GM19395 (cell line): ENCODE measurements at regions not wholly inside any gene's neighbourhood (a gene's known extent, or its start where the extent isn't known, plus 50 kb on each side); places are given as distances from the start of the nearest gene placed in this dataset.
A peak's percentile ranks its signal among the peaks of the same experiment; 100 is the strongest.

ENCODE experiments used
- ATAC-seq: cut with Tn5 transposase; IDR thresholded peaks from one replicate; pipeline ENCODE4 v1.9.1; 2021; ENCODE audit warnings: mild to moderate bottlenecking, moderate library complexity; ENCODE audit not compliant: unreplicated experiment

GRCh38 chr15:35723852-35724251 lies 177.9 kb upstream of the DPH6 start:
- ATAC-seq = no peak

- ATAC-seq = no peak
Measured at GRCh38 chr15:35724626-35725025, 178.7 kb upstream of the DPH6 start.

- no peak for ATAC-seq
Measured at GRCh38 chr15:35725353-35725752, 179.4 kb upstream of the DPH6 start.

- ATAC-seq = no peak
Measured at GRCh38 chr15:35727627-35728026, 181.7 kb upstream of the DPH6 start.

- ATAC-seq = no peak
Measured at GRCh38 chr15:35728219-35728940, 182.4 kb upstream of the DPH6 start.

GRCh38 chr15:35736150-35736549 lies 190.2 kb upstream of the DPH6 start:
- ATAC-seq = no peak

GRCh38 chr15:35737441-35737840 lies 191.5 kb upstream of the DPH6 start:
- no peak for ATAC-seq

GRCh38 chr15:35738370-35738769 lies 192.4 kb upstream of the DPH6 start:
- no peak for ATAC-seq

GRCh38 chr15:35740761-35741160 lies 194.8 kb upstream of the DPH6 start:
- ATAC-seq = no peak

GRCh38 chr15:35741395-35741794 lies 195.4 kb upstream of the DPH6 start:
- ATAC-seq = no peak

GRCh38 chr15:35741881-35742280 lies 195.9 kb upstream of the DPH6 start:
- ATAC-seq = no peak

GRCh38 chr15:35743321-35743720 lies 197.4 kb upstream of the DPH6 start:
- ATAC-seq = no peak

GRCh38 chr15:35746121-35746520 lies 200.2 kb upstream of the DPH6 start:
- ATAC-seq = no peak

GRCh38 chr15:35748105-35748504 lies 202.1 kb upstream of the DPH6 start:
- no peak for ATAC-seq

- no peak for ATAC-seq
Measured at GRCh38 chr15:35750051-35750450, 204.1 kb upstream of the DPH6 start.

GRCh38 chr15:35751413-35752133 lies 205.6 kb upstream of the DPH6 start:
- ATAC-seq = peak; percentile 86

- ATAC-seq = no peak
Measured at GRCh38 chr15:35752134-35752466, 206.1 kb upstream of the DPH6 start.

GRCh38 chr15:35753486-35753885 lies 207.5 kb upstream of the DPH6 start:
- ATAC-seq = no peak

- no peak for ATAC-seq
Measured at GRCh38 chr15:35755237-35755802, 209.4 kb upstream of the DPH6 start.

GRCh38 chr15:35756623-35757022 lies 210.7 kb upstream of the DPH6 start:
- ATAC-seq = no peak

- no peak for ATAC-seq
Measured at GRCh38 chr15:35757361-35757760, 211.4 kb upstream of the DPH6 start.

- ATAC-seq = no peak
Measured at GRCh38 chr15:35757765-35758164, 211.8 kb upstream of the DPH6 start.
